SK-N-SH (cell line): ENCODE measurements at regions not wholly inside any gene's neighbourhood (a gene's known extent, or its start where the extent isn't known, plus 50 kb on each side); places are given as distances from the start of the nearest gene placed in this dataset.

Experiments
- CTCF ChIA-PET: fragments of 300-600, 350-600 bp; formaldehyde crosslinking; extraction: SDS; loops from one replicate; lab custom pipeline; 2021; lab: Yijun Ruan, JAX
- POLR2A ChIA-PET: fragments of 350-600 bp; sonication (Branson Sonifier 250); formaldehyde crosslinking; extraction: SDS; loops from one replicate; lab custom pipeline; 2020; ENCODE audit warnings: antibody characterized with exemption, inconsistent platforms; lab: Yijun Ruan, JAX
- DNase-seq: peaks from one replicate; pipeline ENCODE4 v3.0.0; 2012
- H2AFZ ChIP-seq: fragments of 200-600 bp; sonication (generic); 2 replicates; pipeline ENCODE4 v1.8.1; 2016; ENCODE audit warnings: antibody characterized with exemption, mild to moderate bottlenecking, low read depth
- H3F3A ChIP-seq: fragments of 200-600 bp; sonication (generic); replicated peaks from 2 replicates; pipeline ENCODE3; 2016; ENCODE audit warnings: antibody characterized with exemption, mild to moderate bottlenecking; ENCODE audit not compliant: insufficient read depth
- H3K27ac ChIP-seq, 2 experiments: fragments of 200-500 bp in 1 of 2; fragments of 200-600 bp in 1 of 2; sonication (Bioruptor generic) in 1 of 2; sonication (generic), shearing (Covaris generic) in 1 of 2; 2 replicates each; pipeline versions ENCODE4 v1.5.1 to v1.6.1; 2014 to 2016; ENCODE audit warnings: low read depth in 2 of 2, inconsistent platforms in 1 of 2, low read length in 1 of 2, mild to moderate bottlenecking in 1 of 2, mixed read lengths in 1 of 2
- H3K27me3 ChIP-seq: fragments of 200-600 bp; sonication (generic), shearing (Covaris generic); 2 replicates; pipeline ENCODE4 v1.6.1; 2016; ENCODE audit warnings: mixed run types; ENCODE audit not compliant: insufficient read depth
- H3K36me3 ChIP-seq, 2 experiments: fragments of 200-500 bp in 1 of 2; fragments of 200-600 bp in 1 of 2; sonication (Bioruptor generic) in 1 of 2; sonication (generic) in 1 of 2; replicated peaks in 1 of 2; 2 replicates each; pipeline versions ENCODE3 to v1.5.1; 2014 to 2016; ENCODE audit warnings: low read length in 1 of 2, mild to moderate bottlenecking in 1 of 2; ENCODE audit not compliant: insufficient read depth in 2 of 2, control insufficient read depth in 1 of 2
- H3K4me1 ChIP-seq, 2 experiments: fragments of 200-500 bp in 1 of 2; fragments of 200-600 bp in 1 of 2; sonication (Bioruptor generic) in 1 of 2; sonication (generic), shearing (Covaris generic) in 1 of 2; 2 replicates each; pipeline versions ENCODE4 v1.5.1 to v1.6.1; 2014 to 2016; ENCODE audit warnings: low read depth in 1 of 2, low read length in 1 of 2, mixed run types in 1 of 2; ENCODE audit not compliant: insufficient read depth in 2 of 2, control insufficient read depth in 1 of 2
- H3K4me2 ChIP-seq: fragments of 200-600 bp; sonication (generic), shearing (Covaris generic); 2 replicates; pipeline ENCODE4 v1.6.1; 2017; ENCODE audit warnings: mixed run types
- H3K4me3 ChIP-seq, 2 experiments: fragments of 200-500 bp in 1 of 2; fragments of 200-600 bp in 1 of 2; sonication (Bioruptor generic) in 1 of 2; sonication (generic), shearing (Covaris generic) in 1 of 2; 2 replicates each; pipeline versions ENCODE4 v1.5.1 to v1.8.1; 2014 to 2016; ENCODE audit warnings: low read depth in 2 of 2, inconsistent platforms in 1 of 2, low read length in 1 of 2, mild to moderate bottlenecking in 1 of 2, mixed read lengths in 1 of 2, moderate library complexity in 1 of 2
- H3K79me2 ChIP-seq: fragments of 200-600 bp; sonication (generic); 2 replicates; pipeline ENCODE4 v1.8.1; 2017; ENCODE audit warnings: mild to moderate bottlenecking; ENCODE audit not compliant: insufficient read depth
- H3K9ac ChIP-seq: fragments of 200-600 bp; sonication (generic); 2 replicates; pipeline ENCODE4 v1.6.1; 2017; ENCODE audit warnings: mixed run types
- H3K9me2 ChIP-seq: fragments of 200-600 bp; sonication (generic); 2 replicates; pipeline ENCODE4 v1.6.1; 2017; ENCODE audit warnings: mixed run types
- H3K9me3 ChIP-seq: fragments of 200-600 bp; sonication (generic); 2 replicates; pipeline ENCODE4 v1.6.1; 2017; ENCODE audit warnings: mixed run types, mild to moderate bottlenecking, moderate library complexity
- H4K20me1 ChIP-seq: fragments of 200-600 bp; sonication (generic); 2 replicates; pipeline ENCODE4 v1.6.1; 2017; ENCODE audit warnings: mild to moderate bottlenecking, mixed run types; ENCODE audit not compliant: insufficient read depth
- EP300 ChIP-seq, 2 experiments: IDR thresholded peaks; 2 replicates each; pipeline versions ENCODE4 v1.4.0 to v1.6.1; 2012; ENCODE audit warnings: borderline replicate concordance in 1 of 2, low read depth in 1 of 2, low read length in 1 of 2
- EZH2phosphoT487 ChIP-seq: fragments of 200-600 bp; sonication (generic); IDR thresholded peaks from 2 replicates; pipeline ENCODE4 v1.6.1; 2017; ENCODE audit warnings: low read depth, mixed run types, mild to moderate bottlenecking, antibody characterized with exemption, moderate library complexity, borderline replicate concordance
- FOSL2 ChIP-seq: IDR thresholded peaks from 2 replicates; pipeline ENCODE4 v1.4.0; 2012; ENCODE audit warnings: low read depth, mild to moderate bottlenecking, moderate library complexity, borderline replicate concordance
- MAX ChIP-seq: IDR thresholded peaks from 2 replicates; pipeline ENCODE4 v1.4.0; 2012; ENCODE audit warnings: low read depth
- MEF2A ChIP-seq: IDR thresholded peaks from 2 replicates; pipeline ENCODE4 v1.4.0; 2012; ENCODE audit warnings: low read depth, borderline replicate concordance
- NFIC ChIP-seq: IDR thresholded peaks from 2 replicates; pipeline ENCODE4 v1.4.0; 2012; ENCODE audit warnings: borderline replicate concordance
- NRF1 ChIP-seq: IDR thresholded peaks from 2 replicates; pipeline ENCODE4 v1.6.1; 2012; ENCODE audit warnings: low read depth, mild to moderate bottlenecking, low read length
- PBX3 ChIP-seq: IDR thresholded peaks from 2 replicates; pipeline ENCODE4; 2012
- POLR2AphosphoS5 ChIP-seq: IDR thresholded peaks from 2 replicates; pipeline ENCODE4 v1.6.1; 2012; ENCODE audit warnings: low read depth, low read length
- RAD21 ChIP-seq: IDR thresholded peaks from 2 replicates; pipeline ENCODE4 v1.6.1; 2012; ENCODE audit warnings: mild to moderate bottlenecking, low read length
- RCOR1 ChIP-seq: fragments of 150-350 bp; IDR thresholded peaks from 2 replicates; pipeline ENCODE4 v1.6.1; 2017; ENCODE audit warnings: antibody characterized with exemption, low read length
- RFX5 ChIP-seq: IDR thresholded peaks from 2 replicates; pipeline ENCODE4 v1.6.1; 2012; ENCODE audit warnings: mild to moderate bottlenecking, improper control_type of control experiment, low read length
- RXRA ChIP-seq: IDR thresholded peaks from 2 replicates; pipeline ENCODE4 v1.4.0; 2012; ENCODE audit warnings: low read depth, mild to moderate bottlenecking, borderline replicate concordance
- SIN3A ChIP-seq: IDR thresholded peaks from 2 replicates; pipeline ENCODE4 v1.6.1; 2012; ENCODE audit warnings: low read depth, mild to moderate bottlenecking, low read length, moderate library complexity, borderline replicate concordance
- SMC3 ChIP-seq: IDR thresholded peaks from 2 replicates; pipeline ENCODE4 v1.6.1; 2012; ENCODE audit warnings: low read depth, low read length, improper control_type of control experiment
- TCF12 ChIP-seq: IDR thresholded peaks from 2 replicates; pipeline ENCODE4 v1.4.0; 2012
- TEAD4 ChIP-seq: IDR thresholded peaks from 2 replicates; pipeline ENCODE4 v1.4.0; 2012; ENCODE audit warnings: mild to moderate bottlenecking, borderline replicate concordance; ENCODE audit not compliant: insufficient read depth
- USF1 ChIP-seq: IDR thresholded peaks from 2 replicates; pipeline ENCODE4 v1.4.0; 2012; ENCODE audit warnings: low read depth, borderline replicate concordance
- YY1 ChIP-seq: IDR thresholded peaks from 2 replicates; pipeline ENCODE4 v1.4.0; 2012; ENCODE audit warnings: low read depth, mild to moderate bottlenecking
- WGBS: methylation state at CpG from one replicate; pipeline ENCODE4 v1.1.6; 2017; ENCODE audit warnings: low lambda C conversion rate; 5-methylcytosine and 5-hydroxymethylcytosine counted together
- TF ChIP-seq, protein P1 (sequence below): IDR thresholded peaks from 2 replicates; pipeline ENCODE4 v1.6.1; 2012; ENCODE audit warnings: mild to moderate bottlenecking, low read depth, low read length, moderate library complexity

DNA sequence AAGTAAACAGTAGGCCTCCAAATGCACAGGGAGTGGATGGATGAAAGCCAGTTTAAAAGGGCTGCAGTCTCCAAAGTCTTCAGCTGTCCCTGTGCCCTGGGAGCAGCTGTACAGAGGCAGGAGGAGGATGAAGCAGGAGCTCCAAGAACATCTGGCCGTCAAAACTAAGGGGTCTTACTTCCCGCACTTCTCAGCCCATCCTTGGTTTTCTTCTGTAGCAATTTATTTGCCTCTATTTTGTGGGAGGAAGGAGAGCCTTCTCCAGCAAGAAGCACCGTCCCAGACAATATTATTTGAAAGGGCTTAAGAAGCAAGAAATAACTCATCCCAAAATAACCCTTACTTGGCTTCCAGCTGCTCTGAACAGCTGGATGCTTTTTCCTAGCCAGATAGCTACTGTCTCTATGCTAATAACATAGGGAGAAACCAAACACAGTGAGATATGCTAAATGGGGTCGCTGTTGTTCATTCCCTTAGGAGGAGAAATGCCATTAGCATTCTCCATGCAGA lies 133.2 kb downstream of the SPATA19 start (continued):
- TF ChIP-seq, protein P1, sequence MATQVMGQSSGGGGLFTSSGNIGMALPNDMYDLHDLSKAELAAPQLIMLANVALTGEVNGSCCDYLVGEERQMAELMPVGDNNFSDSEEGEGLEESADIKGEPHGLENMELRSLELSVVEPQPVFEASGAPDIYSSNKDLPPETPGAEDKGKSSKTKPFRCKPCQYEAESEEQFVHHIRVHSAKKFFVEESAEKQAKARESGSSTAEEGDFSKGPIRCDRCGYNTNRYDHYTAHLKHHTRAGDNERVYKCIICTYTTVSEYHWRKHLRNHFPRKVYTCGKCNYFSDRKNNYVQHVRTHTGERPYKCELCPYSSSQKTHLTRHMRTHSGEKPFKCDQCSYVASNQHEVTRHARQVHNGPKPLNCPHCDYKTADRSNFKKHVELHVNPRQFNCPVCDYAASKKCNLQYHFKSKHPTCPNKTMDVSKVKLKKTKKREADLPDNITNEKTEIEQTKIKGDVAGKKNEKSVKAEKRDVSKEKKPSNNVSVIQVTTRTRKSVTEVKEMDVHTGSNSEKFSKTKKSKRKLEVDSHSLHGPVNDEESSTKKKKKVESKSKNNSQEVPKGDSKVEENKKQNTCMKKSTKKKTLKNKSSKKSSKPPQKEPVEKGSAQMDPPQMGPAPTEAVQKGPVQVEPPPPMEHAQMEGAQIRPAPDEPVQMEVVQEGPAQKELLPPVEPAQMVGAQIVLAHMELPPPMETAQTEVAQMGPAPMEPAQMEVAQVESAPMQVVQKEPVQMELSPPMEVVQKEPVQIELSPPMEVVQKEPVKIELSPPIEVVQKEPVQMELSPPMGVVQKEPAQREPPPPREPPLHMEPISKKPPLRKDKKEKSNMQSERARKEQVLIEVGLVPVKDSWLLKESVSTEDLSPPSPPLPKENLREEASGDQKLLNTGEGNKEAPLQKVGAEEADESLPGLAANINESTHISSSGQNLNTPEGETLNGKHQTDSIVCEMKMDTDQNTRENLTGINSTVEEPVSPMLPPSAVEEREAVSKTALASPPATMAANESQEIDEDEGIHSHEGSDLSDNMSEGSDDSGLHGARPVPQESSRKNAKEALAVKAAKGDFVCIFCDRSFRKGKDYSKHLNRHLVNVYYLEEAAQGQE: no peak
- no peak for TF ChIP-seq SIN3A
- TF ChIP-seq MAX: no peak
- no peak for TF ChIP-seq YY1
- TF ChIP-seq RCOR1: no peak
- TF ChIP-seq, all 33 proteins: peak for 0

DNA sequence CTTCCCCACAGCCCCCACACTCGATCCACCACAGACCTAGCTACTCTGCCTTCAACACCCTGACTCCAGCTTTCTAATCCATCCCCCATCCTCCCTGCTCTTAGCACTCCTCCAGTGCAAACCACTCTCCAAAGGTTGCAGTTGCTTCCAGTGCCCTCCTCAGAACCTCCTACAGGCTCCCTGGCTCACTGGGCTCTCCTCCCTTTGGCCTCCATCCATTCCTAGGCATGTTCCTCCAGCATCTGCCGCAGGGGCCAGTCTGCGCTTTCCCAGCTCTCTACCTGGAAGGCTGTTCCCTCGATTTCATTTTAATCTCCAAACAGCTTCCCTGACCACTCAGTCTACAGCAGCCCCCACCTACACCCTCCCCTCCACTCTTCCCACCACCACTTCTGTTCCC lies 133.8 kb downstream of the SPATA19 start:
- Histone ChIP-seq H3K4me3 (no peak overlapping the region), H2AFZ (no peak overlapping the region), H3K27ac (no peak overlapping the region), H4K20me1 (no peaks in the 10 kb centered on the region), H3K27me3 (no peaks in the 10 kb centered on the region), H3K36me3 (no peaks in the 10 kb centered on the region), H3F3A (no peaks in the 10 kb centered on the region), H3K4me2 (no peak overlapping the region), H3K9me2 (no peaks in the 10 kb centered on the region), H3K79me2 (no peaks in the 10 kb centered on the region), H3K4me1 (no peaks in the 10 kb centered on the region), H3K9me3 (no peaks in the 10 kb centered on the region), H3K9ac (no peak overlapping the region)
- no peak for DNase-seq
- ChIA-PET POLR2A (no interaction called here), CTCF (interaction anchor here (1.2 kb wide), 1 partner anchor 9 kb away, joined by 3 read pairs; no protein-coding TSS in a partner anchor)
- 18% methylated on average over 4 of the region's 4 CpGs for WGBS
- TF ChIP-seq TCF12 (no peak), EP300 (IDR thresholded peaks at IDR 0.05; ENCODE audit: borderline replicate concordance in 1 of 2, low read depth in 1 of 2, low read length in 1 of 2) (no peak), TEAD4 (no peak), PBX3 (no peak), MAX (no peak), SMC3 (no peak), RXRA (no peak), RFX5 (no peak), NFIC (no peak), POLR2AphosphoS5 (no peak), RAD21 (no peak), EZH2phosphoT487 (no peak), USF1 (no peak), SIN3A (no peak), MEF2A (no peak), NRF1 (no peak), FOSL2 (no peak)
